GM18868 (cell line): ENCODE measurements at regions not wholly inside any gene's neighbourhood (a gene's known extent, or its start where the extent isn't known, plus 50 kb on each side); places are given as distances from the start of the nearest gene placed in this dataset.
"Not testable (repeated sequence)": the region's sequence is repeated elsewhere in the genome, so short reads cannot be mapped to it uniquely, and the experiment has no call there.

ENCODE experiments used
- ATAC-seq: cut with Tn5 transposase; IDR thresholded peaks from one replicate; pipeline ENCODE4 v1.9.1; 2021; ENCODE audit warnings: mild to moderate bottlenecking, moderate library complexity; ENCODE audit not compliant: unreplicated experiment

GRCh38 chr11:27244900-27245299 is 118.1 kb downstream of the CCDC34 start:
- ATAC-seq: no peak

DNA sequence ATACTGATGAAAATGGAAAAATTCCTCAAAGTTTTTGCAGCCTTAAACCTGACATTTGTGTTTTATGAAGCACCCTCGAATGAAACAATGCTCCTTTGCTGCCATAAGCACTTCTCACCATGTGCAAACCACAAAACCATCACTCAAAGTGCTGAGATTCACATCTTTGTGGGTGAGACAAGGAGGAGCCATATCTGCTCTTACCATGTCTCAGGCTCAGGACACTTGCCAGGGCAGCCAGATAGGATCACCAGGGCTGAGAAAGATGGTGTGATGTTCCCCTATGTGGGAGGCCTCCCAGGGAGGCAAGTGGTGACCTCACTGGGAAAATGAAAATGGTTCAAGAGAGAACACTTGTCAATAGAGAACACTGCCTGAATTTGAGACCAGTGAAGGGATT is 120.4 kb downstream of the CCDC34 start:
- no peak for ATAC-seq

DNA sequence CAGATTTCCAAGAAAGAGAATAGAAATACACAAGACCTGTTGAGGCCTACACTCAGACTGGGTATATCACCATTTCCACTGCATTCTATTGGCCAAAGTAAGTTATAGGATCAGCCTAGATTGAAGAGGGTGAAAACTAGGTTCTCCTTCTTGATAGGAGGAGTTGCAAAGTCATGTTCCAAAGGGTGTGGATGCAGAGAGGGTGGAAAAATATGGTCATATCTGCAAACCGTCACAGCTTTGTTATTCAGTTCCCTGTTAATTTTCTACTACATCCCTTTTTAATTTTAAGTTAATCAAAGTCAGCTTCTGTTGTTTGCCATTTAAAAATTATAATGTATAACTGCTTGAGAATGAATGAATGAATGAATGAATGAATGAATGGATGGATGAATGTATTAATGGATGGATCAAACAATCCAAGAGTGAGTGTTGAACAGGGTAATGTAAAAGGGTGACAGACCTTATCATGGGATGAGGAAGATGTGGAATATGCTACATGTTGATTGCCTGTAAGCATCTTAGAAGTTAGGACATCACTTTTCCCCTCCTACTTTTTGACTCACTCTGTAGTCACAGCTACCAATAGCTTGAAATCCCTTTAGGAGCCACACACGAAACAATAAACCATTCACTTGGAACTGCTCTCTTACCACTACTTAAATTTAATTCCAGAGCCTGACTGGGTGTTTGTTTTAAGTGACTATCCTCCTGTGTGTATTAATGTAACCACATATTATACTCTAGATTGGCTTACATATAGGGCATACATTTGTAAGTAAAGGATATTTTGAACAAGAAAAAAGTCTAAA is 121.5 kb downstream of the CCDC34 start:
- no peak for ATAC-seq

DNA sequence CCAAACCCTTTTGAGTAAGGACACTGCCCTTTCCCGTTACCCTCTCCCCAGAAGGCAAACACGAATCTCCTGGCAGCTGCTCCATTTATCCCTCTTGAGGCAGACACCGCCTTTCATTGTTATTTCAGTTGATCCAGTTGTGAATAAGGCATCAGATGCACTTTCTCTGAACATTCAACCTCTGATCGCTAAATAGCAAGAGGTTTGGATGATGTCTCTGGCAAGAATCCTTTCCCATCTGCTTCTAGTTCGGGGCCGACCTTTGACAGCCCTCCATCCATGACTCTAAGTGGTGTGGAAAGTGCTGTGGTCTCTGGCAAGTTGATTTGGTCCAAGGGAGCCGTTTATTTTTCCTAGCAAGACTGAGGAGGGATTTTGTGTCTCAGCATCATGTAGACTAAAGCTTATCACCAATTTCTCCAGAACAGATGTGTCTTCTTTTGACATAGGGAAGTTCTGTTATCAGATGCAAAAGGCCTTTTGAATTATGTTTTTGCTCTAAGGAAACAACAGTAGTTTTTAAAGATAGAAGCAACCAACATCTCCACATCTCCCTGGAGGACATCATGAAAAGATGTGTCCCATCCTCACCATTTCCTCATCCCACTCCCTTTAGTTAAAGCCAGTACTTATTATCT is 123.6 kb downstream of the CCDC34 start:
- ATAC-seq: no peak

- no peak for ATAC-seq
These were observed 124.2 kb downstream of the CCDC34 start for GRCh38 chr11:27238811-27239210.

- no peak for ATAC-seq
These were observed 125.4 kb downstream of the CCDC34 start for GRCh38 chr11:27237643-27238042.

DNA sequence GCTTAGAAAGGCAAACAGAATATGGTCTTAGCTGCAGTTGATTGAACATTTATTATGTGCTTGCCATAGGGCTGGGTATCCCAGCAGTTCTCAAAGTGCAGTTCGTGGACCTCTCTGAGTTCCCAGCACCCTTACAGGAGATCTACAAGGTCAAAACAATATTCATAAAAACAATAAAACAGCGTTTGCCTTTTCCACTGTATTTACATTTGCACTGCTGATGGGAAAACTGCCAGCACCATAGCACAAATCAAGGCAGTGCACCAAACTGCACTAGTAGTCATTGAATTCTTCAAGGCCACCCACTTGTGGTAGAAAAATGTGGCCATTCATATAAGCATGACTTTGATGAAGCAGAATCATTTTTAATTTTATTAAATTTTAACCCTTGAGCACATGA is 128.1 kb downstream of the CCDC34 start:
- no peak for ATAC-seq

DNA sequence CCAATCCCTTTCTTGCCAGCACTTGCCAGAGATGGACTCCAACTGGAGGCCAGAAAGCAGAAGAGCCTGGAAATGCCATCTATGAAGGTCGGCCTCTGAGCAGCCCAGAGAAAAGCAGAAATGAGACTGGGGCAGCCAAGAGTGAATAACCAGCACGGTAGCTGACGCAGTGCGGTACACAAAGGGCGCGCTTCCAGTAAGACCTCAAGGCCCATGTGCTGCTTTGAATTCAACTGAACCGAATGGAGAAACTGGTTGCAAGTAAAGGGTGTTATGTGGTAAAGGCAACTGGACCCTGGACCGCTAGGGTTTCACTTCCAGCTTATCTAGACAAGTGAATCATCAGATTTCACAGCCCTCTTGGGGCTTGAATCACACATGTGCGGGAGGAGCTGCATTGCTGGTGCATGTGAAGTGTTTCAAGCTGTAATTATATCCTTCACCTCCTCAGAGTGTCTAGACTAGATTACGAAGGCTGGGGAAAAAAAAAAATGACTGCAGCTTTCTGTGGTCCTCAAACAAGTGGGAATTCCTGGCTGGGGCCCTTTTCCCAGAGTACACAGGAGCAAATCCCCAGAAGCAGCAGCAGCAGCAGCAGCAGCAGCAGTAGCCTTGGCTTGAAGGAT is 128.9 kb downstream of the CCDC34 start:
- peak; percentile 91 for ATAC-seq

- peak; percentile 4 for ATAC-seq
These were observed 129.4 kb downstream of the CCDC34 start for GRCh38 chr11:27233654-27234042.

DNA sequence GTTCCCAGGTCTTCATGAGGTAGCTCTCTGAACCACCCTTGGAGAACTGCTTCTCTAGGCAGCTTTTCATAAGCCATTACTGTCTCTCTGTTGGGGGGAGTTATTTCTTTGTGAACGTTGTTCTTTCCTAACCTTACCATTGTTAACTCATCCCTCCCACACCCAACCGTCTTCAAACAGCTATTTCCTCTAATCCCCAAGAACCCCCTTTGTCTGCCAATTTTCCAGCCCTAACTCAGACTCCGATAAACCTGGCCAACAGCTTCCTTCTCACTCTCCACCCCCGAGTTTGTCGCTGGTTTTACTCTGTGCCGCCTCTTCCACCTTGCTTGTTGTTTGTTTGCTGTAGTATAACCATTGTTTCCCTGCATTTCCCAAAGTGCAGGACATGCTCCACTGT is 131.5 kb downstream of the CCDC34 start:
- no peak for ATAC-seq

DNA sequence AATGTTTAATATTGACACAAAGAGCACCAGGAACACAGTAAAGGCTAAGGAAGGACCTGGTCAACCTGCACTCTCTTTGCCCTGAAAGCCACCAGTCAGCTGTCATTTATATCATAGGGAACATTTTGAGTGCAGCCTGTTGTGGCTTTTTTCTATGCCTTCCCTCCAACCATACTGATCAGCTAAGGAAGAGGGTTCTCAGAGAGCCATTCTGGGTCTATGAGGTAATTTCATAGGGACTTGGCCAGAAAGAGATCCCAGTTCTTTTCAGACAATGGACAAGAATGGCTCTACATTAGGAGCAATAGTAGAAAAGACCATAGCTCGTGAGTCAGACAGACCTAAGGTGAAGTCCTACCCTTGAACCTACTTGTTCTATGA is 132.8 kb downstream of the CCDC34 start:
- no peak for ATAC-seq

DNA sequence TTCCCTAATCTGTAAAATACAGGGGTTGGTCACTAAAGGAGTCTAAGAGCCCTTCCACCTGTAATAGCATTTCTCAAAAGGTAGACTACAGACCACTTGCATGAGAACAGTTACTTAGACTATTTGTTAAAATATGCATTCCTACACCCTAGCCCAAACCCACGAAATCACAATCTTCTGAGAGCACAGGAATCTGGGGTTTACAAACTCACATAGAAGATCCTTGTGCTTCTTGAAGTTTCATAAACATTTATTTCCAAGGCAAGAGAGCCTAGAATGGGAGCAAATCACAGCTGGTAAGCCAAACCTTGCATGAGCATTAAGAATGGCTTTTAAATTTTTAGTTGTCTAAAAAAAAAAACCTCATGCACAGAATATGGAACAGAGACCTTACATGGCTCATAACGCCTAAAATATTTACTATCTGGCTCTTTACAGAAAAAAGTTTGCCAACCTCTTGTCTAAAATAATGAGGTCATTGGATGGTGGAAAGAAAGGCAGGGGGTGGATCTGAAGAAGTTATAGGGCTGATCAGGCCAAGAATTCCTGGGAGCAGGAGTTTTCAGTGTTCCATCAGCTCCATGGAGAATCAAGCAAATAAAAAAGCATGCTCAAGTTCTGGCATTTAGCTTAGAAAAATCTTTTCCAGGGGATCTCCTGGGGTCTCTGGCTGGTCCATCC is 133.4 kb downstream of the CCDC34 start:
- no peak for ATAC-seq

DNA sequence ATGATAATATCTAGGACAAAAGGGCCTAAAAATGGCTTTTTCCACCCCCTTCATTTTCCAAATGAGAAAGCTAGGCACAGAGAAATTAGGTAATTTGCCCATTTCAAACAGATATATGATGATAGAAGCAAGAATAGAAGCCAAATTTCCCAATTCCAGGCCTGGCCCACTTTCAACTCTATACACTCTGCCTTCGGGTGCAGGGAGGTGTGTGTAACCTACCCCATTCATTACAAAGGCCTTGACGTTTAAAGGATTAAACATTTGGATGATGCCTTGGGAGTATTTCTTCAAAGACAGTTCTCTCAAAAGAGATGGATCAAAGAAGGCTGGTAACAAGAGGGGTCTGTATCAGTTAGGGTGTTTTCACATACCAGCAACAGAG is 134.1 kb downstream of the CCDC34 start:
- ATAC-seq: no peak

GRCh38 chr11:27228232-27228905 is 134.6 kb downstream of the CCDC34 start:
- no peak for ATAC-seq

DNA sequence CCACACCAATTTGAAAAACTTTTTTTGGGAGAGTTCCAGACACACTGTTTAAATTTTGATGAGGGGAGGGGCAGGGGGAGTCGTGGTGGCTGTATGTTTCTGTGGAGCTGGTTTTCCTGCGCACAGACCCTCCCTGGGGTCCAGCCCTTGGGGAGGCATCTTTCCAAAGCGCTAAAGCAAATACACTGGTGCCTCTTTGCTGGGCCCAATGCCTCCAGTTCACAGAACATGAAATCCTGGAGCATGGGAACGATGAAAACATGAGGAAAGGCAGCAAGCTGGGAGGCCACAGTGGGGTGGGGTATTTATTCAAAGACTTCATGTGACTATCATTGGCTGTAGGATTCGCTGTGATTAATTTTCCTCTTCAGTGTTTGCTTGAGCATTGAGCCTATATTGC is 135.3 kb downstream of the CCDC34 start:
- no peak for ATAC-seq

GRCh38 chr11:27219487-27220039 is 143.5 kb downstream of the CCDC34 start:
- ATAC-seq: not testable (repeated sequence)

DNA sequence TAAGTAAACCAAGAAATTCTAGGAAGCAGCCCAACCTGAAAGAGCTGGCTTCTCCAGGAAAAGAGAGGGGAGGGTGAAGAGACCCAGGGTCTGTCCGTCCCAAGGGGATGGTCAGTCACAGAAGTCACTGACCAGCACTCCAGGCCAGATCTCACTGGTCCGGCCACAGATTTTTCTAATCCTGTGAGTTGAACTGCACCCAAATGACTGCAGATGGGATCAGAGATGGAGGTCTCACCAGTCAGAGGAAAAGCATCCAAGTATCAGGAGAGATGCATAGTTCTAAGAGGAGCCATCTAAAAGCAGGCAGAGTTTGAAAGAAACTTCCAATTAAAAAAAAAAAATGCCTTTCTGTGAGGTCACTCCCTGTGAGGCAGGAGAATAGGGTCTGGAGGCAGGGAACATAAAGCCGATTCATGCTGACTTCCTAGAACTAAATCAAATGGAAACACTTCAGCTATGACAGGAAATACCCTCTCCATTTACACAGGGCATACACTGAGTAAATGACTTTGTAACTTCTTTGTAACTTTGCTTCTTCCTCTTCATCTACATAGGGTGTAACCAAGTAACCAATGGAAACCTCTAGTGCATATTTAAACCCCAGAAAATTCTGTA is 144.5 kb downstream of the CCDC34 start:
- no peak for ATAC-seq

DNA sequence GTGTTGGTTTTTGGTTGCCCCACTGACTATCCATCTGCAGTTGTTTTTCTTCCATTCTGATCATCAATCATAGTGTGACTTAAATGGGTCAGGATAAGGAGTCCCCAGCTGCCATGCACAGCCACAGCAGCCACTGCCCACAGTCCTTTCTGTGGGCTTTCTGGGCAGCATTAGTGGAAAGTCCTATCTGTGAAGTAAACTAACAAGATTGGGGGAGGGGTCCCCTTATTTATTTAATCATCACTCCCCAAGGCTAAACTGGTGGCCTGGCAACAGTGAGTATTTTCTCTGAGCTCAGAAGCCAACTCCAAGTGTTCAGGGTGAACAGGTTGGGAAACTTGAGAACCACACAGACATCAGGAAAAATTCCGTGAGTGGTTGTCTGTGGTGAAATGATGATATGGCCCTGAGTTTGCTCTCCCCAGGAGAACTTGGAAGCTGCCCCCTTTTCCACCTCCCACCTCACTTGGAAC is 145.0 kb downstream of the CCDC34 start:
- ATAC-seq: no peak

- ATAC-seq: no peak
These were observed 145.5 kb downstream of the CCDC34 start for GRCh38 chr11:27217496-27217895.
